Glomerular visceral epithelial cell (primary cell): ENCODE measurements at regions not wholly inside any gene's neighbourhood (a gene's known extent, or its start where the extent isn't known, plus 50 kb on each side); places are given as distances from the start of the nearest gene placed in this dataset.
"Not testable (repeated sequence)": the region's sequence is repeated elsewhere in the genome, so short reads cannot be mapped to it uniquely, and the experiment has no call there.

ENCODE experiments used
- DNase-seq: peaks from one replicate; pipeline ENCODE4 v3.0.0-alpha.2; 2016; ENCODE audit errors: extremely low spot score

DNA sequence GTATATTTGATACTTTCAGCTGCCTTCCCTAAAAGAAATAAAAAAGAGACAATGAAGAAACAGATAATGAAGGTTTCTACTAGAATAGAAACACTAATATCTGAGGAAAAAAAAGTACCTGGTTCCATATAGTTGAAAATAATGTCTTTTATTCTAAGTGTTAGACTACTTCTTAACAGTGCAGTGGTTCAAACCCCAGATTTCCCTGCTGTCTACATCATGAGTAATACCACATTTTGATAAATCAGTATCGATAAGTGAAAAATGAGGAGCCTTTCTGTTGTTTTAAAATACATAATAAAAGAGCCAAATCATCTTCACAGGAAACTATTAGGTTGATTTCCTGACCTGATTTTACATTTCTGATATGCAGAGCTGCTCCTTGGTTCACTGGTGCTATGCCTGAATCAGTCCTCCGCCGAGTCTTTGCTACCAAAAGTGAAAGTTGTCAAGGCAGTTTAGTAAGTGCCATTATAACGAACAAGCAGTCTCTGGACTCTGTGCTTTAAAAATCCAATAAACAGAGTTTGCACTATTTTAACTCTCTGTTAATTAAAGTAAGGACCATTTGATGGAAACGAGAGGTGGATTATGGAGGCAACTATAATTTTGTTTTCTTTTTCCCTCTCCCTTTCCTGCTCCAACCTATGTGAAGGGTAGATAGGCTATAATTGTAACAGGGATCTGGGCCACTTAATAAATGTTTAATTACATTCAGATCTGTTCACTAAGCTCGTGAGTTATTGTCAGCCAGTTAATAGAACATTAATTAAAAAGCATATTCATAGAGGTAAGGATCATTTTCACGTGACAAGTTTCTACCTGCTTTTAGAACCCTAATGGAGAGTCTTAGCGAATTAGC lies 724.5 kb upstream of the RAG2 start:
- no peak for DNase-seq

DNA sequence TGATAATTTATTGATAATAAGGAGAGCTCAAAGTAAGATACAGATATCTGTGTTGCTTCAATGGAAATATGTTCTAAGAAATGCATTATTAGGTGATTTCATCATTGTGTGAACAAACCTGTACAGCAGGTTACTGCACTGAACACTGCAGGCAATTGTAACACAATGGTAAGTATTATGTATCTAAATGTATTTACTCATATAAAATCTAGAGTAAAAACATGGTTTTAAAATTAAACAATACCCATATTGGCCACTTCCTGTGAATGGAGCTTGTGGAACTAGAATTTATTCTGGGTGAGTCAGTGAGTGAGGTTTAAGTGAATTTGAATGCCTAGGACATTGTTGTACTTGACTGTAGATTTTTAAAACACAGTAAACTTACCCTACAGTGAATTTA lies 722.9 kb upstream of the RAG2 start:
- DNase-seq, result peak; percentile 3

DNA sequence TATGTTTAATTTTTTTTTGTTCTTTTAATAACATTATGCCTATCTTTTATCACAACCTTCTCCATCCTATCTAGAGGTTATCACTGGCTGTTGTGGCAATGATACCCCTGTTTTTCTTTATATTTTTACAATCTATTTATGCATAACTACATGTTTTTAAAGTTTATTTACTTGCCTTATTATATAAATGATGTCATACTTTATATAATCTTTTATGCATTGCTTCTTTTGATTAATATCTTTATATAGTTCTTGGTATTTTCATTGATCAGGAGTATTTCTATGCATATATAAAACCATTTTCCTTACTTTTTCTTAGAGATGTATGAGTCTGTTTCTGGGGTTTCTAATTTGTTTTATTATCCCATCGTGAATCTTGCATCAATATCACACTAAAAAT lies 719.8 kb upstream of the RAG2 start:
- no peak for DNase-seq

DNA sequence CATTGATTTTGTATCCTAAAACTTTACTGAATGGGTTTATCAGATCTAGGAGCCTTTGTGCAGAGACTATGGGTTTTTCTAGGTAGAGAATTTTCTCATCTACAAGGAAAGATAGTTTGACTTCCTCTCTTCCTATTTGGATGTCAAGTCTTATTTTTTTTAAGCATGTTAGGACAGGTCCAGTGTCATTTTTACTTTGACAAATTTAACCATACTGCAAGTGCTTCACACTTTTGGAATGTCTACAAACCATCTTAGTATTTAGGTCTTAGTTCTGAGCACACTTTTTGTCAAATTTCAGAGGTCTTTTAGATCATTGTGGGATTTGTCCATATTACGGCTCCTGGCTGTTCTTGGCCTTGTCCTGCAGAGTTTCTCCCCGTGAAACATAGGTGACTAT lies 715.2 kb upstream of the RAG2 start:
- no peak for DNase-seq

DNA sequence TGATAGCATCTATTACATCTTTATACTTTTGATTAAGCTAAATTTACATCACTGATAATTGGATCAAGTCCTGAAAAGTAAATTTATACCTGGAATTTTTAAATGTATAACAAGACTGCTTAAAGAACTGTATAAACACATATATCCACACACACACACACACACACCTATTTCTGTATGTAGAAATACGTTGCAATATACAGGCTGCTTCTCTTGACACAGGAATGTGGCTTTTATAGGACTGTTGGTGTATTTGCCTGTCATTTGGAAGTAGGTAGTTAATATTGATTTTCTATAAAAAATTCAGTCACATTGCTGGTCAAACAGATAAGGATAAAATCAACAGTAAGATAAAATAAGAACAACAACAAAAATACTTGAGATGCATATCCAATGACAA lies 708.5 kb upstream of the RAG2 start:
- DNase-seq, result no peak

DNA sequence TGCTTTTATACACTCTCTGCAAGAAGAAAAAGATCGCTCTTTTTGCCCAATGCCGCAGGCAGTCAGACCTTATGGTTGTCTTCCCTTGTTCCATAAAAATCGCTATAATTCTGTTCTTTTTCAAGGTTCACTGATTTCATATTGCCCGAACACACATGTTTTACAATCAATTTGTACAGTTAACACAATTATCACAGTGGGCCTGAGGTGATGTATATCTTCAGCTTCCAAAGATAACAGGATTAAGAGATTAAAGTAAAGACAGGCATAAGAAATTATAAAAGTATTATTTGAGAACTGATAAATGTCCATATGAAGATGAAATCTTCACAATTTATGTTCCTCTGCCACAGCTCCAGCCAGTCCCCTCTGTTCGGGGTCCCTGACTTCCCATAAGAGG lies 703.4 kb upstream of the RAG2 start:
- not testable (repeated sequence) for DNase-seq

DNA sequence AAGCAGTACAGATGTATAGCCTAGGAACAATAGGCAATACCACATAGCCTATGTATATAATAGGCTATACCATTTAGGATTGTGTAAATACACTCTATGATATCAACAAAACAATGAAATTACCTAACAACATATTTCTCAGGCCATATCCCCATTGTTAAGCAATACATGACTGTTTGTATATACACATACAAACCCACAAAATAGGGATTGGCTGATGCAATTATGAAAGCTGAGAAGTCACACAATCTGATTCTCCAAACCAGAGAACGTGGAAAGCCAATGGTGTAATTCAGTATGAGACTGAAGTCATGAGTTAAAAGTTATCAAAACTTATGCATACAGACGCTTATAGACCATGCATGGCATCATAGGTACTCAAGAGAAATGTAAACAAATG lies 700.1 kb upstream of the RAG2 start:
- no peak for DNase-seq

DNA sequence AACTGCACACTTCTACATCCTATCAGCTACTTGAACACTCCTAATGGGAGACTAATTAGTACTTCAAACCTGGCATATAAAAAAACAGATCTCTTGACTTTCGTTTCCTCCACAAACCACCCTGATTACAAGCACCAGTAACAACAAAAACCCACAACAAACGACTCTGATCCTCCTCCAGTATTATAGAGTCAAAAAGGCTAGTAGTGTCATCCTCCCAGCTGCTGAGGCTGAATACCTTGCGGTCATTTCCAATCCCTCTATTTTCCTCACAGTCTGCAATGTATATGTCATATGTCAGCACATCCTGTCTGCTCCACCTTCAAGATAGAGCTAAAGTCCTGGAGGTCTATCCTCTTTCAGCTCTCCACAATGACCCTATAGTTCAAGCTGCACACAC lies 688.9 kb upstream of the RAG2 start:
- DNase-seq, result no peak

DNA sequence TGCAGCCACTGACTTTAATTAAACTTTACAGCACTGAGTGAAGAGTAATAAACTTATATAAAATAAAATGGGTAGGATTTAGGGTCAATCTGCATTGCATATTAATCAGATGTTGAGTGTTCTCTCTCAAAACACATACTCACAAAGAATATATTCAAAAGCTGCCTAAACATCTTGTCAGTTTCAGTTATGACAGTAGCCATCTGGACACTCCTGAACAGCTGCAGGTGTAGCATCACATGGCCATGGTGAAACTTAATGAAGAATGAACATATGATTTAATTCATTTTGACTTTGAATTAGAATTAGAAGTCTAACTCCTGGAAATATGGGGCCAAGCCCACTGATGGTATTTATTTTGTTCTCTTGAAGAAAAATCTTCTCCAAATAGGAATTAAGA lies 684.3 kb upstream of the RAG2 start:
- no peak for DNase-seq

DNA sequence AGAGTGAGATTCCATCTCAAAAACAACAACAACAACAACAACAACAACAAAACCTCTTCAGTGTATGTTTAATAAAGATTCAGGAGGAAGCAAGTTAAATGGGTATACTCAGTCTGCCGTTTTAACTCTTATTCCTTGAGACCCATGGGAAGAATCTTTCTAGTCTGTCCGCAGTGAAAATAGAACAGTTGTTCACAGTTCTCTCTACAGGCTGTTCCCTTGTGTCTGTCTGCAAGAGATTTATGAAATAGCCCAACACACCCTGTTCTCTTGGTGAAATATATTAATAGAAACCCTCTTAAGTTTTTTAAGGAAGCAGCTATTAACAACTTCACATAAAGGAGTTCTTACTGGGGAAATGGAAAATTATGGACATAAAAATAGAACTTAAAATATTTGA lies 682.2 kb upstream of the RAG2 start:
- no peak for DNase-seq

DNA sequence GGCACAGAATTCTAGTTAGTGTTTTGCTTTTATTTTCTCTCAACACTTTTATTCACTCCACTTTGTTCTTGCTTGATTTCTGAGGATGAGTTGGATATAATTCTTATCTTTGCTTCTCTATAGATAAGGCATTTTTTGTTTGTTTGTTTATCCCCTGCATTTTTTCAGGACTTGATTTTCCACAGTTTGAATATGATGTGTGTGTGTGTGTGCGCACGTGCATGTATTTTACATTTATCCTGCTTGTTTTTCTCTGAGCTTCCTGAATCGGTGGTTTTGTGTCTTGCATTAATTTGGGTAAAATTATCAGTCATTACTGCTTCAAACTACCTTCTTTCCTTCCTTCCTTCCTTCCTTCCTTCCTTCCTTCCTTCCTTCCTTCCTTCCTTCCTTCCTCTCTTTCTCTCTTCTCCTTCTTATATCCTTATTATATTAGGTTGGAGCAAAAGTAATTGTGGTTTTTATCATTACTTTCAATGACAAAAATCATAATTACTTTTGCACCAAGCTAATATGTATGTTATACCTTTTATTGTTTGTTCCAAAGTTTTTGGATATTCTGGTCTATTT lies 679.9 kb upstream of the RAG2 start:
- no peak for DNase-seq

DNA sequence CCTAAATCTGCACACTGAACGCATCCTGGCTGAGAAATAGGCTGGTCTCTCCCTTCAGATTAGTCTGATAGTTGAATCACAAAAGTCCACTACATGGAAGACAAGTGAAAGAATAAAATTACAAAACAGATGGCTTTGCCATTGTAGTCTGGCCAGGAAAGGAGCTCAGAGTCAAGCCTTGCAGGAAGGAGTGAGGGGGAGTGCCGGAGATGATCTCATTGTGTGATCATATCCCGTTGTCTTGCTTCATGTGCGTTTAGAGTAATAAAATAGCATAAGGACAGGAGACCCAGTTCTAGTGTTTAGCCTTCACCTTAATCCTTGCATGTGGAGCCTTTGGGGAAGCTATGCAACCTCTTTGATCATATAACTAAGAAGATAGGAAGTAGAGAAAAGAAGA lies 666.7 kb upstream of the RAG2 start:
- peak; percentile 6 for DNase-seq

DNA sequence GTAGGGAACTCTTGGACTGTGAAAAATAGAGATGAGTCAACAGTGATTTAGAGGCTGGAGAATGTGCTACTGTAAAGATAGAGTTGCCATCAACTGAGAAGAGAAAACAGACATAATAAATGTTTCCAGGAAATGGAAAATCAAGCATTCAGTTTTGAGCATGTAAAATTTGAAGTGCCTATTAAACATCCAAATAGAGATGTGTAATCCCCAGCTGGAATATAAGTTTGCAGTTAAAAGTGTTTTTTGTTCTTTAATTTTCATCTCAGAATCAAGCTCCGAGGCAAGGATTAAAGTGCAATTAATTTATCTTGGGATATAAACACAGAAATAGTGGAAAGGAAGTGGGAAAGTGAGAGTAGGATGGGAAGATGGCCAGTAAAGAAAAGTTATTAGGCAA lies 666.0 kb upstream of the RAG2 start:
- peak; percentile 6 for DNase-seq

DNA sequence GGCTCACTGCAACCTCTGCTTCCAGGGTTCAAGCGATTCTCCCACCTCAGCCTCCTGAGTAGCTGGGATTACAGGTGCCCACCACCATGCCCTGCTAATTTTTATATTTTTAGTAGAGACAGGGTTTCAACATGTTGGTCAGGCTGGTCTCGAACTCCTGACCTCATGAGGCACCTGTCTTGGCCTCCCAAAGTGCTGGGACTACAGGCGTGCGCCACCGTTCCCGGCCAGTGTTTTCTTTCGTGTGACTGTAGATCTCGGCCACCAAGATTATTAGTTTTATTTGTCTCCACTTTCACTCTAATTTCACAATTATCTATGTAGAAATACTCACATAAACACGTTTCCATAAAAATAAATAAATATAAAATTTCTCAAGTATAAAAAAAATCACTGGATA lies 665.4 kb upstream of the RAG2 start:
- DNase-seq, result not testable (repeated sequence)

DNA sequence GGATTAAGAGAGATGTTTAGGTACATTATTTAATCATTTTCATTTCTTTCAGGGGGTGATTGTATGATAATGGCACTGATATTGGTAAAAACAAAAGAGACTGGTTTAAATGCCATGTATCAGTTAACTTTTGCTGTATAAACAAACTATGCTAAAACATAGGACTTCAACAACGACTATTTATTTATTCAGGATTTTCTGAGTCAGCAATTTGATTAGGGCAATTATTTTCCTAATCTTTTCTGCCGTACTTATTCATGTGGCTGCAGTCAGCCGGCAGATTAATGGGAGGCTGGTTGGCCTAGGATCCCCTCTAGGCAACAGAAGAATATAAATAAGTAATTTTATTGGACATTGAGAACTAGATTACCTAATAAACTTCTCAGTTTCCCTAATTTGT lies 661.7 kb upstream of the RAG2 start:
- no peak for DNase-seq

DNA sequence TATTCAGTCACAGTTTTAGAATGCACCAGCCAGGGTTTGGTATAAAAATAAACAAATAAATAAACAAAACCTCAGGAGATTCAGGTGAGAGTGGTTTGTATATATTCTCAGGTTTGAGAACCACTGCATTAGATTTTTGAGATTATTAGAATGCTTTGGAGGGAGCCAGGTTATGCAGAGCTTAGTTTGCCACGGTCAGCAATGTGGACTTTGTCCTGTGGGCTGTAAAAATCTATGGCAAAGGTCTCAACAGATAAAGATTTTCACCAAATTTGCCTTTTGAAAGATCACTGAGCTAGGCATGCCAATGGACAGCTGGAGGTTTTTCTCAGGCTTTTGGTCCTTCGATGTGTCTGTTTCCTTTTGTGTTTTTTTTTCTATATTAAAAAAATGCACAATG lies 650.1 kb upstream of the RAG2 start:
- DNase-seq, result no peak

DNA sequence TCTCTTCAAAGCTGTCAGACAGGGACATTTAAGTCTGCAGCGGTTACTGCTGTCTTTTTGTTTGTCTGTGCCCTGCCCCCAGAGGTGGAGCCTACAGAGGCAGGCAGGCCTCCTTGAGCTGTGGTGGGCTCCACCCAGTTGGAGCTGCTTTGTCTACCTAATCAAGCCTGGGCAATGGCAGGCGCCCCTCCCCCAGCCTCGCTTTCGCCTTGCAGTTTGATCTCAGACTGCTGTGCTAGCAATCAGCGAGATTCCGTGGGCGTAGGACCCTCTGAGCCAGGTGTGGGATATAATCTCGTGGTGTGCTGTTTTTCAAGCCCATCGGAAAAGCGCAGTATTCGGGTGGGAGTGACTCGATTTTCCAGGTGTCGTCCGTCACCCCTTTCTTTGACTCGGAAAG lies 648.1 kb upstream of the RAG2 start:
- not testable (repeated sequence) for DNase-seq

DNA sequence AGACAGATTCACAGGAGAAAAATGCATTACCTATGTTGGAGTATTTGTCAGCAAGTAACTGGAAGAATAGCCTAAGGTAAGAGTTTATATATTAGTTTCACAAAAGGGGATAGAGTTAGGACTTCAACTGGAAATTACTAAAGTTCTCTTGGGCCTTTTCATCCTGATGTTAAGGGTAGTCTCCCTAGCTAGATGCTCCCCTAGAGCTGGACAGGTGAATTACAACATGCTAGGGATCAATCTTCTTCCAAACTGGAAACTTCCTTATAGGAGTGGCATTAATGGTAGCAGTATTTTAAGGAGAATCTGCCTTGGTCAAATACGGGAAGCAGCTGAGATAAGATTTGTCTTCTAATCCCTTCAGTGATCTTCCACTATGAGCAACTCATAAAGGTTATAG lies 632.8 kb upstream of the RAG2 start:
- DNase-seq, result no peak

DNA sequence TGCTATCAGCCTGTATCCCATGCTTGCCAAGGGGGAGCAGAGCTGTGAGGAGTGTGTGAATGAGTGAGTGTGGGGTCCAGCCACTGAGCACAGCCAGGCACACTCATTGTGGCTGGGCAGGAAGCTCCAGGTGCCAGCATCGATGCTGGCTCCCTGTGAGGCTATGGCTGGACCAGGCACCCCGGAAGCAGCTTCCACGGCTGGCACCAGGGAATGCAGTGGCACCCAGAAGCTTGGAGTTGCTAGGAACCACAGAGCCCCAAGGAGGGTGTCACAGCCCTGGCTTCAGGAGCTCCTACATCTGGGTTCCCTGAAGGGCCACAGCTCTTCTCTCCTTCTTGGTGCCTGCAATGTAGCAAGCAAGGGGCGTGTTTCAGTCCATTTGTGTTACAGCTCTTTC lies 625.9 kb upstream of the RAG2 start:
- no peak for DNase-seq

DNA sequence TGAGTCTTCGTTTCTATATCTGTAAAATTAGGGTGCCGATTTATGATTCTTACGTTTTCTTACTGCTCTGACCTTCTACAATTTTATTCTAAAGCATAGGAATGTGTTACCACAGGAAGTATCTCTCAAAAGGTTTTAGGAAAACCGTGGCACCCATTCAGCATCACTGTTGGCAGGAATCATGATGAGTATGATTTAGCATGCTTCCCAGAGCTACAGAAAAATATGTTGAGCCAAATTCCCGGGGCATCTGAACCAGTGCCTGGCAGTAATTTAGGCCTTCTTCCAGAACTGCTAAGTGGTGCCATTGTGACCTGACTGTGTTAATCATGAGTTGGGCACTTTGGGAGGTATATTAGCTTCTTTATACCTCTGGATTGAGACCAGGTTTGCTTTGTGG lies 605.0 kb upstream of the RAG2 start:
- no peak for DNase-seq

DNA sequence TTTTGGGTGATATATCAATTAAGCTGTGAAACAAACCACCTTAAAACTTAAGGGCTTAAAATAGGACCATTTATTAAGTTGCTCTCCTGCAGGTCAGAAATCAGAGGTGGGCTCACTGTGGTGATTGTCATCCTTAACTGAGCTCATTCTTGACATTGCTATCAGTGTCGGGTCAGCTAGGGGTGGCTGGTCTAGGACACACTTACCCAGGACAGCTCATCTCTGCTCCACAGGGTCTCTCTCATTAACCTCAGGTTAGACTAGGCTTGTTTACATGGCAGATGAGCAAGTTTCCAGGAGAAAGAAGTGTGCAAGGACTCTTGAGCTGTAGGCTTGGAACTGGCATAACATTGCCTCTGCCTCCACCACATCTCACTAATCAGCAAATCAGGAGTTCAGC lies 601.0 kb upstream of the RAG2 start:
- no peak for DNase-seq

DNA sequence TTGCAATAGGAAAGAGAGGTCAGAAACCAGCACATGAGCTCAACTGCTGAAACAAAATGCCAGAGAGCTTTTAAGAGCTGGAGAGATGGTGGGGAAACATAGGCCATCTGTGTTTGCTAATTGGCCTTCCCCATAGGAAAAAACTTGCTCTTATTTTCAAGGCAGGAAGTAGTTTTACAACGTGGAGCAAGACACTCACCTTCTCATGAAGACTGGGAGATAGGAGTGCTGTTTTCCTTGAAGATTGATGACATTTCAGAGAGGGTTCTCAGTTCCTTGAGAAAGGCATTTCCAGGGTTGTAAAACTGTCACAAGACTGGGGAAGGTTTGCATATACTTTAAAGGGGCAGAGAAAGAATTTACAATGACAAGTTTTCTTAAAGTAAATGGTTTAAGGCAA lies 586.3 kb upstream of the RAG2 start:
- DNase-seq, result no peak

DNA sequence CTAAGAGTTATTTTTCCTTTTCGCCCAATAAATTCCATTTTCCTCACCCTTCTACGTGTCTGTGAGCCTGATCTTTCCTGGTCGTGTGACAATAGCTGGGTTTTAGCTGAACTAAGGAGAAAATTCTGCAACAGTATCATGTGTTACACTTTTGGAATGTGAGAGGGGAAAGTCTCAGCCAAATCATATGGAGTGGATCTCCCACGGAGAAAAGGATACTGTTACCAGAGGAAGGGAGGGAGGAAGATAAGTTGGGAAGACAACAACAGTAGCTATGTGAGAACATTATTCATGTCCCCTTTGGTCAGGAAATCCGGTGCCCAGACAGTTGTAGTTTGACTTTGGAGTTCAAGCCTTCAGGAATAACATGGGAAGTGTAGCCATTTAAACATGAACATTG lies 584.0 kb upstream of the RAG2 start:
- DNase-seq, result no peak

DNA sequence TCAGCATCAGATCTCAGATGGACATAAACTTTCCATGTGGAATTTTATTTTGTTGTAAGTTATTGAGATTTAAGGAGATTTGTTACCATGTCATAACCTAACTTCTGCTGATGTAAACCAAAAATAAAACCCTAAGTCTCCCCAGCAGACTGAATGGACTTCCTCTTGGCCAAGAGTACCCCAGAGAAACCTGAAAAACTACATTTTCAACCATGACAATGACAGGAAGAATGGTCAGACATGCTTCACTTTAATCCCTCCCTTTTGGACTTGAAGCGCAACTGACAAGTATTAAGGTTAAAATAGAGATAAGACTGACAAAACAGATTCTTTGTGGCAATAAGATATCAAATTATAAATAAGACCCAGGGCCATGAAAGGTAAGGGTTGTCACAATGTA lies 579.7 kb upstream of the RAG2 start:
- no peak for DNase-seq
